HG02678 (cell line): ENCODE measurements at regions not wholly inside any gene's neighbourhood (a gene's known extent, or its start where the extent isn't known, plus 50 kb on each side); places are given as distances from the start of the nearest gene placed in this dataset.
"Not testable (repeated sequence)": the region's sequence is repeated elsewhere in the genome, so short reads cannot be mapped to it uniquely, and the experiment has no call there.

ENCODE experiments used
- ATAC-seq: cut with Tn5 transposase; IDR thresholded peaks from one replicate; pipeline ENCODE4 v1.9.1; 2021; ENCODE audit warnings: mild to moderate bottlenecking, moderate library complexity; ENCODE audit not compliant: unreplicated experiment

- ATAC-seq: no peak
These were observed 187.0 kb upstream of the COL3A1 start for GRCh38 chr2:188787021-188787657.

- ATAC-seq: no peak
These were observed 186.4 kb upstream of the COL3A1 start for GRCh38 chr2:188787658-188788240.

GRCh38 chr2:188788621-188789020 is 185.6 kb upstream of the COL3A1 start:
- no peak for ATAC-seq

GRCh38 chr2:188789951-188790350 is 184.2 kb upstream of the COL3A1 start:
- ATAC-seq: no peak

- not testable (repeated sequence) for ATAC-seq
These were observed 179.7 kb upstream of the COL3A1 start for GRCh38 chr2:188794453-188794852.

- ATAC-seq: no peak
These were observed 178.4 kb upstream of the COL3A1 start for GRCh38 chr2:188795762-188796161.

- ATAC-seq: no peak
These were observed 176.8 kb upstream of the COL3A1 start for GRCh38 chr2:188797371-188797770.

- no peak for ATAC-seq
These were observed 176.0 kb upstream of the COL3A1 start for GRCh38 chr2:188798159-188798558.

- ATAC-seq: no peak
These were observed 169.0 kb upstream of the COL3A1 start for GRCh38 chr2:188805219-188805618.

- no peak for ATAC-seq
These were observed 165.2 kb upstream of the COL3A1 start for GRCh38 chr2:188808947-188809355.

- ATAC-seq: no peak
These were observed 163.6 kb upstream of the COL3A1 start for GRCh38 chr2:188810586-188810985.

GRCh38 chr2:188811522-188811921 is 162.7 kb upstream of the COL3A1 start:
- no peak for ATAC-seq

- no peak for ATAC-seq
These were observed 160.9 kb upstream of the COL3A1 start for GRCh38 chr2:188813315-188813714.

- ATAC-seq: no peak
These were observed 160.3 kb upstream of the COL3A1 start for GRCh38 chr2:188813857-188814256.

- ATAC-seq: no peak
These were observed 155.2 kb upstream of the COL3A1 start for GRCh38 chr2:188819011-188819410.

GRCh38 chr2:188819792-188820191 is 154.4 kb upstream of the COL3A1 start:
- ATAC-seq: no peak

GRCh38 chr2:188820576-188820975 is 153.6 kb upstream of the COL3A1 start:
- ATAC-seq: no peak

- ATAC-seq: no peak
These were observed 150.0 kb upstream of the COL3A1 start for GRCh38 chr2:188824125-188824524.

- ATAC-seq: no peak
These were observed 140.8 kb upstream of the COL3A1 start for GRCh38 chr2:188833331-188833730.

- ATAC-seq: no peak
These were observed 140.4 kb upstream of the COL3A1 start for GRCh38 chr2:188833799-188834198.

- ATAC-seq: no peak
These were observed 139.2 kb upstream of the COL3A1 start for GRCh38 chr2:188835006-188835405.

GRCh38 chr2:188835821-188836220 is 138.4 kb upstream of the COL3A1 start:
- ATAC-seq: no peak

- no peak for ATAC-seq
These were observed 128.5 kb upstream of the COL3A1 start for GRCh38 chr2:188845692-188846091.
